NB4 (cell line): ENCODE measurements at regions not wholly inside any gene's neighbourhood (a gene's known extent, or its start where the extent isn't known, plus 50 kb on each side); places are given as distances from the start of the nearest gene placed in this dataset.

Experiments
- CTCF ChIP-seq: IDR thresholded peaks from one replicate; pipeline ENCODE4 v1.5.1; 2012; ENCODE audit warnings: low read depth, low read length
- MAX ChIP-seq: IDR thresholded peaks from 2 replicates; pipeline ENCODE4 v1.6.1; 2011; ENCODE audit warnings: low read depth, low read length
- POLR2A ChIP-seq: IDR thresholded peaks from 2 replicates; pipeline ENCODE4 v1.6.1; 2011; ENCODE audit warnings: mild to moderate bottlenecking; ENCODE audit not compliant: insufficient read length; ENCODE audit errors: extremely low read depth

GRCh38 chr11:121733858-121734257 lies 281.1 kb upstream of the SORL1-AS1 start:
- TF ChIP-seq CTCF (no peak), MAX (no peak), POLR2A (no peak)
